Heart left ventricle (tissue), 13 donors: ENCODE measurements at regions not wholly inside any gene's neighbourhood (a gene's known extent, or its start where the extent isn't known, plus 50 kb on each side); places are given as distances from the start of the nearest gene placed in this dataset.

Experiments
- POLR2A ChIP-seq, 2 donors: fragments of 450-650 bp; IDR thresholded peaks; one replicate each; pipeline ENCODE4 v1.6.1; 2017; ENCODE audit warnings: antibody characterized with exemption in 2 of 2, mild to moderate bottlenecking in 2 of 2, moderate library complexity in 2 of 2
- TF ChIP-seq, protein P1 (sequence below), 12 donors: fragments of 200-600 bp; sonication (generic) in 4 of 12; IDR thresholded peaks; one replicate each; pipeline versions ENCODE4 v1.5.0 to v1.8.0; 2018 to 2022; ENCODE audit warnings: antibody characterized with exemption in 12 of 12, mild to moderate bottlenecking in 5 of 12
- donor health status: ischemic (EF 13 %, LVEDD 7.1; RV severe dilation, severe dysfunction).
- donor health status: DM: no; HTN: yes; CAD: no.
- donor health status: DM: no; HTN: no; CAD: no.
- donor health status: ischemic (EF 25% LVEDD 6.9; RV normal size, moderate dysfunction).
- donor health status: ischemic (EF 25% LVEDD 5.7; RV mildly dilated, moderate dysfunction).
- donor health status: ischemic (EF 35%, LVEDD 5.7; RV mildly dilated, moderate dysfunction).
- donor health status: nonischemic (EF 11% LVEDD 7.7; RV severe dilation, severe dysfunction).
- donor health status: DM: yes; HTN: yes; CAD: no.
- donor health status: PGD.
- donor health status: ischemic (EF 29% LVEDD 5.4; RV normal size, mild dysfunction).
- donor health status: nonischemic (EF 23%, LVEDD 6.1; RV moderate dilation, normal function).

DNA sequence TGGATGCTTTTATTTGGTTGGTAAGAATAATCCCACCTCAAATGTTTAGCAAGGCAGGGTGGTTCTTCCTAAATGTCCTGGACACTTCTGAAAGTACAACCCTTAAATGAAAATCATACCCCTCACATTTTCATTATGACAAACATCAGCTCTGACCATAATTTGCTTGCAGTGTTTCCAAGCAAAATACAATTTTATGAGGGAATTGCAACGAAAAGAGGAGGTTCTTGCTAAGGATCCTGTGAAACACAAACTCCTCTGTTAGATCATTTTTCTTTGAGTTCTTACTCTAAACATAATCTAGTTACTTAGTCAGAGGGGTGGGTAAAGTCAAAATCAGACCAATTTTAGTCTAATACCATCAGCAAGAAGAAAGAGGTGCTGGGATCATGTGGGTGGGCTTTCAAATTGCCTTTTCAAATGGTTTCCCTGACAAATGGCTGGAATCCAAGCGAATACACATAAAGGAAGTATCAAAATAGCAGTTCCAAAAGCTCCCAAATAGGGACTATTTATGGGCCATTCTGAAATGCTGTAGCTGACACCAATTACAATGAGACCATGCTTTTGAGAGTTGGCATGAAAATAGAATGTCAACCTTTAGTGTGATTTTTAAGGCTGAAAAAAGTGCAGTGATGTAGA is 164.9 kb upstream of the INHBA start:
- TF ChIP-seq, protein P1, sequence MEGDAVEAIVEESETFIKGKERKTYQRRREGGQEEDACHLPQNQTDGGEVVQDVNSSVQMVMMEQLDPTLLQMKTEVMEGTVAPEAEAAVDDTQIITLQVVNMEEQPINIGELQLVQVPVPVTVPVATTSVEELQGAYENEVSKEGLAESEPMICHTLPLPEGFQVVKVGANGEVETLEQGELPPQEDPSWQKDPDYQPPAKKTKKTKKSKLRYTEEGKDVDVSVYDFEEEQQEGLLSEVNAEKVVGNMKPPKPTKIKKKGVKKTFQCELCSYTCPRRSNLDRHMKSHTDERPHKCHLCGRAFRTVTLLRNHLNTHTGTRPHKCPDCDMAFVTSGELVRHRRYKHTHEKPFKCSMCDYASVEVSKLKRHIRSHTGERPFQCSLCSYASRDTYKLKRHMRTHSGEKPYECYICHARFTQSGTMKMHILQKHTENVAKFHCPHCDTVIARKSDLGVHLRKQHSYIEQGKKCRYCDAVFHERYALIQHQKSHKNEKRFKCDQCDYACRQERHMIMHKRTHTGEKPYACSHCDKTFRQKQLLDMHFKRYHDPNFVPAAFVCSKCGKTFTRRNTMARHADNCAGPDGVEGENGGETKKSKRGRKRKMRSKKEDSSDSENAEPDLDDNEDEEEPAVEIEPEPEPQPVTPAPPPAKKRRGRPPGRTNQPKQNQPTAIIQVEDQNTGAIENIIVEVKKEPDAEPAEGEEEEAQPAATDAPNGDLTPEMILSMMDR (IDR thresholded peaks at IDR 0.05): no peak
- TF ChIP-seq POLR2A (IDR thresholded peaks at IDR 0.05): no peak
